ENCODE measurements at regions not wholly inside any gene's neighbourhood (a gene's known extent, or its start where the extent isn't known, plus 50 kb on each side); places are given as distances from the start of the nearest gene placed in this dataset.

DNA sequence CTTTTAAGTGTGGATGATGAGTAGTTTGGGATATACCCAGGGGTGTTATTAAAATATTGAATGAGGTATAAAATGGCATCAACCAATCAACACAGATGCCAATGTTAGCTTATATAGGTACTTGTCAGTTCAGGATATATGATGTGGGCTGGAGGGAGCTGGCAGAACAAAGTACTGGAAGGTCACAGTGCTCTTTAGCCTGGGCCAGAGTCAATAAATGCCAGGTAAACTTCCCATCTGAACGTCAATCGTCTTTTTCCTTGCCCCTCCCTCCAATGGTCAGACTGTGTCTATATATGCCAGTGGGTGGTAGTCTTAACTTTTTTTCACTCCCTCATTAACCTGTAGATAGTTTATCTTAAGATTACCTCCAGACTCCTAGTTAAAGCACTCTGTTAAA lies 140.8 kb upstream of the RBMS1 start:
- DNase-seq = no peak

DNA sequence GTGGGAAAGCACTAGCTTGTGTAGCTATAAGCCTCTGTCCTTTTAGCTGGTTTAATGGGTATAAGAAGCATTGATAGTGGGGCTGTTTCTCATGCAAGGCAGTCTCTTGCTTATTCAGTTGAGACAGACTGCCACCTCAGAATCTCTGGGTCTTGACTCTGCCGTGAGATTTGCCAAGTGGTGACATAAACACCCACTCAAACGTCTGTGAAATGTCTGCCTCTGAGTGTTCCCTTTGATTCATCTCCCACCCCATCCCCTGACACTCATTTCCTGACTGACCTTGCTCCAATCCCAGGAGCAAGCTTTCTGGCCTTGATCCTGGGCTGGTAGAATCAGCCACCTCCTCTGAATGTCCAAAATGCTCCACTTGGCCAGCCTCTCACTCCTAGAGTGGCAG lies 141.9 kb upstream of the RBMS1 start:
- no peak for DNase-seq

DNA sequence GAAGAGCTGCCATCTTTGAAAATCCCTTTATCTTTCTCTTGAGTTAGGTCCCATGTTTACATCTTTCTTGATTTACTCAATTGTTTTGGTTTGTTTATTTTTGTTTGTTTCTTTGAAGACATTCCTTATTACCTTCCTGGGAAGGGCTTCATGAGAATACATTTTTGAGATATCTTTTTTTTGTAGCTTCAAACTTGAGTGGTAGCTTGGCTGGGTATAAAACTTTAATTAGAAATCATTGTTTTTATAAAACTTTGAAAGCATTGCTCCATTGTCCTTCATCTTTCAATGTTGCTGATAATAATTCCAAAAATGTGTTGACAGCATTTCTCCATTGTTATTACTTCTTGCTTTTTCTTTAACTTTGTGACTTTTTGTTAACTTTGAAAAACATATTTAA lies 145.9 kb upstream of the RBMS1 start:
- no peak for DNase-seq

DNA sequence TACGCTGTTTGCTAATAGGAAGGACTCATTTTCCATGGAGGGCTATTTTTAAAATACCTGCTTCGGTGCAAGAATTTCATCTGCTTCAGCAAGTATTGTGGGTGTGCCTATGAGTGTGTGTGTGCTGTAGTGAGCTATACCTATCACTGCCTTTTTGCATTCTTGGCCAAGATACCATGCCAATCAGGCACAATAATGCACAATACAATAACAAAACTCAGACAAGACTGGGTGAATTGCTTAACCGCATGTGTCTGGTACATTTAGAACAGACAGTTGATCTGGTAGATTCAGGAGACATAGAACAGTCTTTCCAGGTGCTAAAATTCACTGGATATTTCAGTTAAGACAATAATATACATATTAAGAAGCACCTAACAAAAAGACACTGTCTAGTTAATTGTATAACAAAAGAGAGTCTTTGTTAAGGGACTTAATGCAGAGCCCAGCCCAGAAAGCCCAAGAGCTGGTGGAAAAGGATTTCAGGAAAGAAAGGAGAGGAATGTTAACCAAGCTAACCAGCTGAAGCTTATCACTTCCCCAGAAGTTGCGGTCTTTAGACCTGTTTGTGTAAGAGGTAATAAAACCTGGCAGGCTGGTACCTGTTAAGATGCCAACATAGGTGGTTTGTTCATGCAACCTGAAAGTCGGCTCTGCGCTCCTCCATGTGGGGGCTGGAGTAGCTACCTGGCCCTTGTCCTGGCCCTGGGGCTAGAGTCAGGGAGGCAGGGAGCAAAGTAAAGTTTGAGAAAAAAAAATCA lies 153.3 kb upstream of the RBMS1 start:
- no peak for DNase-seq

DNA sequence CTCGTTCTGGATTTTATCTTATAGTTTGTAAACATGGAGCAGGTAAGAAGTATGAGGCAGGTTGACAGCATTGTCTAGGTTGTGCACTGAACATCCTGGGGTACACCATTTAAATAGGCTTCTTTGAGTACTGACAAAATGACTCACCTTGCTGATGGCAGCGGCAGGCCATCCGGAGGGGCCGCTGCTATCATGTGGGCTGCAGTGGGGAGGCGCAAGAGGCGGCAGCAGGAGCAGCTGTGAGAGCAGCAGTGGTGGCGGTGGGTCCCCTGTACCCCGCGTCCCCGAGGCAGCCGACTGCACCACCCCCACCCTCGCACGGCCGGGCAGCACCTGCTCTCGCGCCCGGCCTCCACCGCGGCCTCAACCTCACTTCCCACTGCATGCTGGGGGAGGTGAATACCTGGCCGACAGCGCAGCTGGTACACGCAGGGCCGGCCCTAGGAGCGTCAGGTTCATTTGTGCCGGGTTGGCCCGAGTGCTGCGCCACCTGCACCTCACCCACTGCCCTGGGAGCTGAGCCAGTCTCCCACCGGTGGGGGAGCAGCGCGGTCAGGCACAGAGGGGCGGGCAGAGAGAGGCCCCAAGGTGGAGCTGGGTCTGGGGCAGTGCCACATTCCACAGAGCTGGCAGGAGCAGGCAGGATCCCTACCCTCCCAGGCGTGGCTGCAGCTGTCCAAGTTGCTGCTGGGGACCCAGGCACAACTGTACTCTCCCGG lies 154.5 kb upstream of the RBMS1 start:
- DNase-seq = no peak

DNA sequence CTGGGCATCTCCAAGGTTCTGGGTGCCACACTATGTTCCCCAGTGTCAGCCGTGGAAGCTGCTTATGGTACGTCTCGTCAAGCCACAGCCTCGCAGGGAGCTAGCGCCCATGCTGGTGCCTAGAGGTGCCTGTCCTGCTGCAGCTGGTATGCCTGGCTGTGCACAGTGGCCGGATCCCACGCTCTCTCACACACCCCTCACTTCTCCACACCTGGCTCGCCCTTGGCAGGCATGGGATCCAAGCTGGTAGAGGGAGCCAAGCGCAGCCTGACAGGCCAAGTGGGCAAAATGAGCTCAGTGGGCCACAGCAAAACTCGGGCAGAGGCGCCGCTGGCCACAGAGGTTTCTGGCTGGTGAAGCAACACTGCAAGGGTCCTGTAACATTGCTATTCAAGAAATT lies 156.1 kb upstream of the RBMS1 start:
- no peak for DNase-seq

DNA sequence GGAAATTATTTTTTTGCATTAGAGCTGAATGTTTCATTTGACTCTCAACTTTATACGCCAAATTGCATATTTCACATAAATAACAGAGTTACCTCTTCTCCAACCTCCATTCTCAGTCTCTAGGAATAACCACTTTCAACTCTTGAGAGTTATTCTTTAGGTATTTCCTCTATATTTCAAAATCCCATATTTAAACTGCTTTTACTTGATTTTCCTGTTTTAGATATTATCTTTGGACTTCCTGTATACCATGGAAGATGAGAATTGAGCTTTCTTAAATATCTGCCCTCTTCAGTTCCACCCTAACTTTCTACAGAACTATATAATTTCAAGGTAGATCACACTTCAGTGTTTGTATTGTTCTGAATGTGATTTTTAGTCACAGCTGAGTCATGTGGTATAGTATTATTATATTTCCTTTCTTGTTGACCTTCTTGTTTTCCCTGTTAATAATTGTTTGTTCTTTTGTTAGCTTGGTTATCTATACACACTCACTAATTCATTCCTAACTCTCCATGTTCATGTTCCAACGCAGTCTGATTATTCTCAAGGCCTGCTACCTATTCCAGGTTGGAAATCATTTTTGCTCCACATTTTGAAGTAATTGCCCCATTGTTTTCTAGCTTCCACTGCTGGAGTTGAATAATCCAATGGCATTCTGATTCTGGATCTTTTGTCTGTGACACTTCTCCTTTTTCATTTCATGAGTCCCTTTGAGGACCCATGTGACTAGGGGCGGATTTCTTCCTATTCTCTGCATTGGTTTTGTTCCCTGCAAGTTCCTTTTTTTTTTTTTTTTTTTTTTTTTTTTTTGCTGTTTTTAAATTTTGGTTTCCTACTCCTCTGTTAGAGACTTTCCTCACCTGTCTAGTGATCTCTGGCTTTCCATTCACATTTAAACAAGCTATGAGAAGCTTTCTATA lies 156.8 kb upstream of the RBMS1 start:
- no peak for DNase-seq

DNA sequence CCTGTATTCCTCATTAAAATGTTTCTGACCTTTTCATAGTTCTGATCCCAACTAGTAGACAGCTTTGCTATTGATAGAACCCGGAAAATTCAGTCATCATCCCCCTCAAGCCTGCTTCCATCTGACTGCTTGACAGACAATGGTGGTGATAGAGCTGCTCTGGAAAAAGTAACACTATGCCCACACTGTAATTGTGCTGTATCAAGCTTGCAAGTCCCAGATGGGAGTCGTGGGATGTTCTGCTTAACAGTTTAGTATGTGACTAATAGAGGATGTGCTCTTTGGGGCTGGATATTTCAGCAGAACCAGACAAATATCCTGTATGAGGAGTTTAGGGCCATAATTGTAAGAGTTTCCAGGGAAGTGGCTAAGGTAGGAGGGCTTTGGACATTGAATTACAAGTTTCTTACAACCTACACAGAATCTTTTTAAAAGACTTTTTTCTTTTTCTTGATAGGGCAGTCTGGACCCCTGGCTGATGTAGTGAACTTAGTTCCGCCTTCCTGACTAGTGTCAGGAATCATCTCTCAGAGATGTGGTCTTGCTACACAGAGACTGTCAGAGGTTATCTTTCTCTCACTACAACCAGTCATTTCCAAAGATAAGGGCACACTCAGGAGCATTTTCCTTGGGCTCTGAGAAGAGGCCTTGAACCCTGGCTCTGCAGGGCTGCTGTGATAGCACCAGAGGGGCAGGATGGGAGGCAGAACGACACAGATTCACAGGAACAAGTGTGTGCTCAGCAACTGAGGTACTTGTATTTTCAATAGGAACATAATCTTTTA lies 158.0 kb upstream of the RBMS1 start:
- no peak for DNase-seq

DNA sequence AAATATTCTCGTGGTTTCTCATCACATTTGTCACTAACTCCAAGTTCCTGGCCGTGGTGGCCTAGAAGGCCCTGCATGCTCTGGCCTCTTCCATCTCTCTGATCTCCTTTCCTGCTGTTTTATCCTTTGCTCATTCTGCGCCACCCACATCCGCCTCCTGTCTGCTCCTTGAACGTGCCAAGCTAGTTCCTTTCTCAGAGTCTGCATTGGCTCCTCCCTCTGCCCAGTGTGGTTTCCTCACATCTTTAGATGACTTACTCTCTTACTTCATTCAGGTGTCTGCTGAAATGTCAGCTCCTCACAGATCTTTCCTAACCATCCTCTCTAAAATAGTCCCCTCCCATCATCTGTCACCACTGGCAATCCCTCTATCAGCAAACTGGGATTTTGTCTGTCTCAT lies 158.6 kb upstream of the RBMS1 start:
- no peak for DNase-seq

DNA sequence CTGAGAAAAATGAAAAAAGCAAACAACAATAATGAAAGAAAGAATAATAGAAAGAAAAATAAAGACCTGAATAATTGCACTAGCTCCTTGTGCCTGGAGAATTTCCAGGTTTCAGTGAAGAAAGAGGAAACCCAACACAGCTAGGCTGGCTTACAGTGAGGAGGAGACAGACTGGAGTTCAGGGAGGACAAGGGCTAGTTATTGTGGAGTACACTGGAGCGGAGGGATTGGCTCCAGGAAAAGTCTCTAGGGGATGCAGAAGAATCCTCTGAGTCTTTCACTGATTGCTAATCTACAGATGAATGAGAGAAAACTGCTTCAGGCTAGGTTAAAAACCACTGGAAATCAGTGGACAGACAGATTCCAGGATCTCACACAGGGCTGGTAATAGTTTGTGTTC lies 163.6 kb upstream of the RBMS1 start:
- no peak for DNase-seq

DNA sequence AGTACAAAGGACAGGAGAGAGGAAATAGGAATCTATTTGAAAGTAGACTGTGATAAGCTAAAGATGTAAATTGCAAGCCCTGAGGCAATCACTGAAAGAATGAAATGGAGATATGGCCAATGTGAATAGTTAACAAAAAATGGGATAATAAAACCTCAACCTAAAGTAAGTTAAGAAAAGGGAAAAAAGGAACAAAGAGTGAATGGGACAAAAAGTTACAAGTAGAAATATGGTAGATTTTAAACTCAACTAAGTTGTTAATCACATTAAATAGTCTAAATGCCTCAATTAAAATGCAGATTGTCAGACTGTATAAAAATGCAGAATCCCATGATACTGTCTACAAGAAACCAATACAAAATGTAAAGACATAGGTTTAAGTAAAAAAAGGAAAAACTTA lies 165.2 kb upstream of the RBMS1 start:
- no peak for DNase-seq

DNA sequence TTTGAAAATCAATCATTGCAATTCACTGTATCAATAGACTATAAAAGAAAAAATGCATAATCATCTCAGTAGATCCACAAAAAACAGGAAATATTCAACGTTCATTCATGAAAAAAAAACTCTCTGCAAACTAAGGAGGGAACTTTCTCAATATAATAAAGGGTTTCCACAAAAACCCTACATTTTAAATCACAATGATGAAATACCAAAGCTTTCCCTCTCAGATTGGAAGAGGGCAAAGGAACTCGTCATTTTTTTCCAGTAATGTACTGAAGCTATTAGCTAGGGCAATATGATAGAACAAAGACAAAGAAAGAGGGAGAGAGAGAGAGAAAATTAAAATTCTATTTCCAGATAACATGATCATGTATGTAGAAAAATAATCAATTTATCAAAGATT lies 167.1 kb upstream of the RBMS1 start:
- DNase-seq = no peak

DNA sequence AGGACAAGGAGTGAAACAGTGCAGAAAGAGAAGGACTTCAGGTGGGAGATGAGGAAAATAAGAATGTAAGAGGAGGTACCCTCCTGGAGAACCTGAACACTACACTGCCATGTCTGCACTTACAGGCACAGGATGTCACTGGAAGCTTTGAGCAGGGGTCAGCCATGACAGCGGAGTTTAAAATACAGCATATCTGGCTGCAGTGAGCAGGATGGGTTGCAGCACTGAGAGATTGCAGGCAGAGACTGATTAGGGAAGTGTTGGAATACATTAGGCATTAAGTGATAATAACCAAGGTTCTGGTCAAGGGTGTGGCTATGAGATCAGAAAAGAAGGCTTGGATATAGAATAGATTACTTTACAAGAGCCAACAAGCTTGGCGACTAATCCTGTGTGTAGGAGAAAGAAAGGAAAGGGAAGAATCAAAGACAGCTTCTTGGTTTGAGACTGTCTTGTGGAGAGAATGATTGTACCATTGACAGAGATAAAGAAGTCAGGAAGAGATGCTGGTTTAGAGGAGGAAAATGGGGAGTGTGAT lies 171.1 kb upstream of the RBMS1 start:
- no peak for DNase-seq

DNA sequence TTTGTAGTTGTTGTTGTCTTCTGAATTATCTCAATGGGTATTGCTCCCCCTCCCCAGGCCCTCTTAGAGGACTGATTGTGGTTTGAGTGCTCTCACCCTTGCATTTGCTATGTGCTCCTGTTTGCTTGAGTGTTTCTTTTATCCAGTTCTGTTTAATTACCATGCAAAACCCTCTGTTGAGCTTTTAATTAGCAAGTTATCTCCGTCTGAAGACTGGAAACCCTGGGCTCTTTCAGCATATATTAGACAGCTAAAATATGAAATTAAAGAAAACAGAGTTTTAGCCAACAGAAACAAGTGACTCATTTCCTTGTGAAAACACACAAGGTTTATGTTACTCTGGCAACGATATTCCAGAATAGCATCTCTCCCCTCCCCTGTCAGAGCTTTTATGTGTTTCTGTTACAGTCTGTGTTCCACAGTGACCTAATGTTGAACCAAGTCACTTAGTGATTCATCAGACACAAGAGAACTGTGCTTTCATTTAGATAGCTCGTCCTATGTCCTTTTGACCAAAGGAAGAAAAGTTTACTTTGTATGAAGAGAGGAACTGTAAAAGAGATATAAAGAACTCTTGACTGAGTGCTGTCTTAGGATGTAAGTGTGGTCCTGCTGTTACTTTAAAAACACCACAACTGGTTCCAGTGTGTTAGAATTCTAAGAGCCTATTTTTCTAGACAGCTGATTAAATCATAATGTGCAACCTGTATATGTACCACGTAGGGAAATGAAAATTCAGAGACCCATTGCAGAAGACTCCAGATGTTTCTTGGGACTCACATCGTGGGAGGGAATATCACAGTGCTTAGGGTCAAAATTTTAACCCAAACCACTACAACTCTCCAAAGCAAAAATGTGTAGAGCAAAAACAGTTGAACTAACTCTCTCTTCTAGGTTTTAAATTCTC lies 172.8 kb upstream of the RBMS1 start:
- DNase-seq = peak; percentile 37

DNA sequence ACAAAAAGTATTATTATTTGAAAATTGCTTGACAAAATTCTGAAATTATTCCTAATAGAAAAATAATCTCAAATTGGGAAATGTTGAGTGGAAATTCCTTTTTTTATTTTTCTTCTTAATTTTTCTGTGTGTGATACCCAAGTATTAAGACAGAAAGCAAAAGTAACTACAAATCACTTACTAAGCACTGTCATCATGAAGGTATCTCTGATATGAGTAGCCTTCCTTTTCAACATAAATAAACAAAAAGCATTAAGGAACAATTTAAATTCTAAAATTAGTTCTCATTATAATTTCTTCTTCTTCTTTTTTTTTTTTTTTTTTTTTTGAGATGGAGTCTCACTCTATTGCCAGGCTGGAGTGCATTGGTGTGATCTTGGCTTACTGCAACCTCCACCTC lies 174.2 kb upstream of the RBMS1 start:
- no peak for DNase-seq

DNA sequence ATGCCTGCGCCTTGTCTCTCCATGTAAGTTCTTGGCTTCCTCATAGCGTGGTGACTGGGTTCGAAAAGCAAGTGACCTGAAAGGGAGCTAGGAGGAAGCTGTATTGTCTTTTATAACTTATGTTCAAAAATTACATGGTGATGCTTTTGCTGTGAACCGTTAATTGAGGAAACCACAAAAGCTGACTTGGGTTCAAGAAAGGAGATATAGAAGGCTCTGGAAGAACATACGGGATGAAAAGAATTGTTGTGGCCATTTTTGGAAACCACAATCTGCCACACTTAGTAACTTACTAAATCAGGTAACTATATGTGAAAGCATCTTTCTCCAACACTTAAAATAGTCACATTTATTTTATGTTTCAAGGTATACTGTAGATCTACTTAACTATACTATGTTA lies 177.0 kb upstream of the RBMS1 start:
- DNase-seq = no peak

DNA sequence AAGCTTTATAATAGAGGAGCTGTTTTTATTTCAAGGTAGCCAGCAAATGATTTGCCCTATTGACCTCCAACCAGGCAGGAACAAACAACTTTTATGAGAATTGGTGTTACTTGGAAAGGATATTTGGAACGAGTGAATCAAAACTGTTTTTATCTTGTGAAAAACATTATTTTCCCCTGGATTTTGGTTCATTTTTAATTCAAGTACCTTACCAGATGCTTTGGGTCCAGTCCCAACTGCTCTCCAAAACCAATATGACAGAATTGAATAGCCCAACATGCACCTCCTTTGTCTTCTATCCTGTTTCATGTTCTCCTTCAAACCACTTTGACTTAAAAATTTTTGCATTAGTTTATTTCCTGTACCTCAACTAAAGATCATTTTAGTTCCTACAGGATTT lies 178.6 kb upstream of the RBMS1 start:
- no peak for DNase-seq

DNA sequence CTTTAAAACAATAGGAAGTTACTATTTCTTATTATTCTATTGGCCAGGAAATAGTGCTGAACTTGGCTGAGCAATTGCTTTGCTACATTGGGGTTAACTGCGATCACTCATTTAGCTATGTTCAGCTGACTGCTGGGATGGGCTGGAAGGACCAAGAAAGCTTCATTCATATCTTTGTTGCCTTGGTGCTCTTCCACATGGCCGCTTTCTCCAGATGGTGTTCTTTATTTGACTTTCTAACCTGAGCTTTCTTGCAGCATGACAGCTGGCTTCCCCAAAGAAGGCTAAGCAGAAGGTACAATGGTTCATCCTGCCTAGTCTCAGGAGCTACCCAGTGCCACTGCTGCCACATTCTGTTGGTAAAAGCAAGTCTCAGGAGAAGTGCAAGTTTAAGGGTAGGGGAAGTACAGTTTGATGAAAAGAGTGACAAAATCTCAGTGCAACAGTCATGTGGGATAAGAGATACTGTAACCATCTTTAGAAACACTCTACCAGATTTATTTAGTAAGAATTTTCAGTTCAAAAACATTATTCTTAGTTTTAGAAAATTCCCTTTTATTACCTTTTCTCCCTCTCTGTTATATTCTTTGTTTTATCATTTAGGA lies 180.6 kb upstream of the RBMS1 start:
- DNase-seq = no peak

DNA sequence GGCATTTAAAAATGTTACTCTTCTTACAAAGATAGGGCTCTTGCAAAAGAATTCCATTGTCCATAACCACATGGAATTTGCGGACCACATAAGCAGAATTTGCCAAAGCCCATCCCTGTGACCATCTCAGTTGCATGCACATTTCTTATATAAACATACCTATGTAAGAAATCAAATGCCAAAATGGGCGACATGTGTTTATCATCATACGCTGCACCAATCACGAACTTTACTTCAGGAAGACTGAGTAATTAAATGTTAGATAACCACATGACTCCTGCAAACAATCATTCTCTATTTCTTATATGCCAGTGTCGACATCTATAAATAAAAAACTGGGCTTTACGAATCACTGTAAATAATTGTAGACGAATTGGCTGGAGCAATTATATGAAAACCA lies 186.1 kb upstream of the RBMS1 start:
- no peak for DNase-seq

DNA sequence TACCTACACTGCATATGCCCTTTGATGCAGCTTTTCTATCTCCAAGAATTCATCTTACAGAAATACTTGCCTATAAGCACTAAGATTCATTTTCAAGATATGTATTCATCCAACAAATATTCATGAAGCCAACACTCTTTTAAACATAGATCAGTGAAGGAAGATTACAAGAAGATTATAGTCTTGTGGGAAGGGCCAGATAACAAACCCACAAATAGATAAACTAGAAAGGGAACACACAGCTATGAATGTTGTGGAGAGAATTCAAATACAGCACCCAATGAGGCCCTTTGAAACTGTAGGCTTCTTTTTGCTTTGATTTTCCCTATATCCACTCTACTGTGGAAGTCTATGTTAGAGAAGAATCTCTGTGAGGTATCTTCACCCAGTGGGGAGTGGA lies 186.7 kb upstream of the RBMS1 start:
- no peak for DNase-seq

DNA sequence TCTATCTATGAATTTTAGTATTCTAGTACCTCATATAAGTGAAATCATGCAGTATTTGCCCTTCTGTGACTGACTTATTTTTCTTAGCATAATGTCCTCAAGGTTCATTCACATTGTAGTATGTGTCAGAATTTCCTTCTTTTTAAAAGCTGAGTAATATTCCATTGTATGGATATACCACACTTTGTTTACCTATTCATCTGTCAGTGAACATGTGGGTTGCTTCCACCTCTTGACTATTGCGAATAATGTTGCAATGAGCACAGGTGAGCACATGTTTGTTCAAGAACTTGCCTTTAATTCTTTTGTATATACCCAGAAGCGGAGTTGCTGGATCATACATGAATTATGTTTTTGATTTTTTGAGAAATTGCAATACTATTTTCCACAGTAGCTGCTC lies 187.4 kb upstream of the RBMS1 start:
- no peak for DNase-seq

All from T1000 (cell line).